BE2C (cell line): ENCODE measurements at regions not wholly inside any gene's neighbourhood (a gene's known extent, or its start where the extent isn't known, plus 50 kb on each side); places are given as distances from the start of the nearest gene placed in this dataset.

Source experiments
- DNase-seq: peaks from one replicate; pipeline ENCODE4 v3.0.0-alpha.2; 2020
- H3K27me3 ChIP-seq: fragments of 250-450 bp; sonication (Bioruptor Pico); 2 replicates; pipeline ENCODE4 v1.5.1; 2020; ENCODE audit warnings: mild to moderate bottlenecking
- H3K36me3 ChIP-seq: fragments of 250-450 bp; sonication (Bioruptor Pico); 2 replicates; pipeline ENCODE4 v1.5.1; 2020; ENCODE audit warnings: mild to moderate bottlenecking
- H3K4me1 ChIP-seq: fragments of 250-450 bp; sonication (Bioruptor Pico); 2 replicates; pipeline ENCODE4 v1.5.1; 2020
- H3K4me3 ChIP-seq: 2 replicates; pipeline ENCODE4 v1.5.1; 2011; ENCODE audit warnings: low read depth, low read length
- H3K9me3 ChIP-seq: fragments of 250-450 bp; sonication (Bioruptor Pico); 2 replicates; pipeline ENCODE4 v1.5.1; 2020
- TF ChIP-seq, protein P1 (sequence below): IDR thresholded peaks from 2 replicates; pipeline ENCODE4 v1.5.1; 2012; ENCODE audit warnings: mild to moderate bottlenecking, low read depth, low read length

DNA sequence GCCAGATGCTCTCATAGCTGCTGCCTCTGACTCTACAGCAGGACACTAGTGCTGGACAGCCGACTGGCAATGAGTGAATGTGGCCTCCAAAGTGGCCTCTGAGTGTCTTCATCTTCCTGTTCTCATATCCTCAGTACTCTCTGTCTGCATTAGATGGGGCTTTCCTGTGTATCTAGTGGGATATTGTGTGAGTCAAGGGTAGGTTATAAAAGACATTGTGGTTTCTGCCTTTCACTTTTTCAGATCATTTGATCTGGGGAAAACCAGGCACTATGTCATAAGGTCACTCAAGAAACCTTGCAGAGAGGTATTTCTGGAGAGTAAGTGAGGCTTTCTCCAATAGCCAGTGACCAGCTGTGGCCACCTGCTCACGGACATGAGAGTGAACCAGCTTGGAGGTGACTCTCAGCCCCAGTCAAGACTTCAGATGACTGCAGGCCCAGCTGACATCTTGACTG is 333.6 kb upstream of the NCAM1 start:
- Histone ChIP-seq H3K9me3 (no peaks in the 10 kb centered on the region), H3K27me3 (no peaks in the 10 kb centered on the region), H3K4me3 (no peak overlapping the region), H3K36me3 (no peaks in the 10 kb centered on the region), H3K4me1 (no peaks in the 10 kb centered on the region)
- DNase-seq, result no peak
- TF ChIP-seq, protein P1, sequence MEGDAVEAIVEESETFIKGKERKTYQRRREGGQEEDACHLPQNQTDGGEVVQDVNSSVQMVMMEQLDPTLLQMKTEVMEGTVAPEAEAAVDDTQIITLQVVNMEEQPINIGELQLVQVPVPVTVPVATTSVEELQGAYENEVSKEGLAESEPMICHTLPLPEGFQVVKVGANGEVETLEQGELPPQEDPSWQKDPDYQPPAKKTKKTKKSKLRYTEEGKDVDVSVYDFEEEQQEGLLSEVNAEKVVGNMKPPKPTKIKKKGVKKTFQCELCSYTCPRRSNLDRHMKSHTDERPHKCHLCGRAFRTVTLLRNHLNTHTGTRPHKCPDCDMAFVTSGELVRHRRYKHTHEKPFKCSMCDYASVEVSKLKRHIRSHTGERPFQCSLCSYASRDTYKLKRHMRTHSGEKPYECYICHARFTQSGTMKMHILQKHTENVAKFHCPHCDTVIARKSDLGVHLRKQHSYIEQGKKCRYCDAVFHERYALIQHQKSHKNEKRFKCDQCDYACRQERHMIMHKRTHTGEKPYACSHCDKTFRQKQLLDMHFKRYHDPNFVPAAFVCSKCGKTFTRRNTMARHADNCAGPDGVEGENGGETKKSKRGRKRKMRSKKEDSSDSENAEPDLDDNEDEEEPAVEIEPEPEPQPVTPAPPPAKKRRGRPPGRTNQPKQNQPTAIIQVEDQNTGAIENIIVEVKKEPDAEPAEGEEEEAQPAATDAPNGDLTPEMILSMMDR, result no peak

DNA sequence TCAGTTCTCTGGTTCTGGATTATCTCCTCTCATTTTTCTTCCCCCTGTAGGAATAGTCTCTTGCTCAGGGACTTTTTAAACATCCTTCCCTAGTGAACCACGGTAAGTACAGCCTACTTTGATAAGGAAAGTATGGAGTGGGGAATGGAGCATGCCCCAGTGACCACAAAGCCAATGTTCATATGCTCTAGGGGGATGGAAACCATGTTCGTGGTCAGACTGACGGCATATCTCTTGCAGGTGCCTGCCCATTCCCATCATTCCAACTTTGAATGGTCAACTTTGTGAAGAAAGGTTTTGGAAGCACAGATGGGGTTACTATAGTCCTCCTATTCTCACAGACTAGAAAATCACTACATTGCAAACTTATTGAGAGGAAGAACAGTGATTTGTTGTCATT is 332.5 kb upstream of the NCAM1 start:
- no peak for DNase-seq
- H3K9me3 ChIP-seq, result no peaks in the 10 kb centered on the region
- no peaks in the 10 kb centered on the region for H3K36me3 ChIP-seq
- TF ChIP-seq, protein P1, result no peak
- H3K27me3 ChIP-seq, result no peaks in the 10 kb centered on the region
- no peaks in the 10 kb centered on the region for H3K4me1 ChIP-seq
- H3K4me3 ChIP-seq, result no peak overlapping the region

DNA sequence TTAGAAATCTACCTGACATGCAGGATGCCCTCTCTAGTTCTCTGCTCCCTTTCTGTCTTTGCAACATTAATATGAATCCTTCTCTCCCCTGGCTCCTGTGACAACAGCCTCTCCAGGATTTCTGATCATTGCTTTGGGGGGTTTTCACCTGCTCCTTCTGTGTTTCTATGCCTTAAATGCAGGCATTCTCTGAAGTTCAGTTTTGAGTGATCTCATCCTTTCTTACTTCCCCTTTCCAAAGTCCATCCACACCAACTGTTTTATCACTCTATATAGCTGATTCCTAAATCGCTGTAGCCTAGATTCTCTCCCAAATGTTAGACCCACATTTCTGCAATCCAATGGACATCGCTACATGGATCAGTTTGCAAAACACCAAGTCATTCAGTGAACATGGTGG is 330.7 kb upstream of the NCAM1 start:
- H3K36me3 ChIP-seq, result no peaks in the 10 kb centered on the region
- DNase-seq, result no peak
- TF ChIP-seq, protein P1, result no peak
- no peaks in the 10 kb centered on the region for H3K9me3 ChIP-seq
- H3K4me1 ChIP-seq, result peaks cover 6% of the 10 kb centered on the region
- no peak overlapping the region for H3K4me3 ChIP-seq
- no peaks in the 10 kb centered on the region for H3K27me3 ChIP-seq

DNA sequence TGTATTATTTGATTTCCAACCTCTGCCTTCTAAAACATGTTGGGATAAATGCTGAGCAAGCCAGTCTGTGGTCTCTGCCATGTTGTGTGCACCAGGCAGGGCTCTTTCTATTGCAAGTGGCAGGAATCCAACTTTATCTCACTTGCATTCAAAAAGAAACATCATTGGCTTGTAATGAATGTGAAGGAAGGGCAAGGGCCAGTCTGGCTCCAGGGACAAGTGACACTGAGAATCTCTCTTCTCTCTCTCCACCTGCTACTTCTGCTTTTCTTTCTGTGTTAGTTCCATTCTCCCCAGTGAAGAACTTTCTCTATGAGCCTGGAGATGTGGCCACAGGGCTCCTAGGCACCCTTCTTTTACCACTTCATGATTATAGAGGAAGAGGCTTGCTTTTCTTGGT is 329.9 kb upstream of the NCAM1 start:
- H3K36me3 ChIP-seq, result no peaks in the 10 kb centered on the region
- H3K27me3 ChIP-seq, result no peaks in the 10 kb centered on the region
- peaks cover 6% of the 10 kb centered on the region for H3K4me1 ChIP-seq
- DNase-seq, result no peak
- TF ChIP-seq, protein P1, result no peak
- no peak overlapping the region for H3K4me3 ChIP-seq
- no peaks in the 10 kb centered on the region for H3K9me3 ChIP-seq

DNA sequence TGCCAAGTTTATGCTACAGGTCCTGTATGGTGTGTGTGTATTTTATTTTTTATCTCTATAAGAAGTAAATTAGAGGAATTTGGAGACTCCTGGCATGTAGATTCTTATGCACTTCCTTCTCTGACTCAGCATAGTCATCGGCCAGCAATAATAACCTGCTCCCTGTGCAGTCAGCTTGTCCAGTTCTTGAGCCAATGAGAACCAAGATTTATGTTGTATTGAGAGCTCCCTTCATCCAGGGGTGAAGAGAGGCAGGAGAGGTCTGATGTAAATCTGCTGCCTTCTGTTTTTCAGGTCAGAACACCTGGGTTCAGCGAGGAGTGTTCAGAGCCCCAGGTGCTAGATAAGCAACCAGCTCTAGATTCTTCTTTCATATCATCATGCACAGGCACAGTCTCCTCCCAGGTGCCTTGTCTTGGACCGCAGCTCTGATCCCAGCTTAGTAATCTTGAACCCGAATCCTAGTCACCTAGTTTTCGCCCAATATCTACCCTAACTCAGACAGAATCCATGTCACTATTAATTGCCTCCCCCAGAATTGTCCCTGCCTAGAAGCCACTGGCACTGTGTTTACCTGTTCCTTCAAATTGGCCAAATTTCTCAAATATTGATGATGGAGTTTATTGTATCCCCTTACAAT is 328.2 kb upstream of the NCAM1 start:
- Histone ChIP-seq H3K4me3 (no peak overlapping the region), H3K27me3 (no peaks in the 10 kb centered on the region), H3K36me3 (no peaks in the 10 kb centered on the region), H3K4me1 (peaks cover 6% of the 10 kb centered on the region), H3K9me3 (no peaks in the 10 kb centered on the region)
- DNase-seq, result no peak
- TF ChIP-seq, protein P1, result no peak

DNA sequence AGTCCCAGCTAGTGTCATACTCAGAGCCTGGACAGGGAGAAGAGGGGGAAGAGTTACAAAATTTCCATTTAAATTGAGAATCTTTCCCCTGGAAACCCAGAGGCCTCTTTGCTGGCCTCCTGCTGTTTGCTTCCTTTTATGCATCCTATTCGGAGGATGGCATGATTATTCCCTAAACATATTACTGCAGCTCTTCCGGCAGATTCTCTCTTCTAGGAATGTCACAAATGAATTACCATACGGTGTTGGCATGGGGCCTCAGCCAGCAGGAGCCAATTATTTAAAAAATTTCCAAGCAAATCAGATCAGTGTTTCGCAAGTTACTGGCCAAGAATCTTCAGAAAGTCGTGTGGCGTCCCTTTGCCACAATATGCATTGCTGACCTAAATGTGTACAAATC is 326.7 kb upstream of the NCAM1 start:
- TF ChIP-seq, protein P1, result no peak
- Histone ChIP-seq H3K36me3 (no peaks in the 10 kb centered on the region), H3K27me3 (no peaks in the 10 kb centered on the region), H3K4me1 (peaks cover 6% of the 10 kb centered on the region), H3K4me3 (no peak overlapping the region), H3K9me3 (no peaks in the 10 kb centered on the region)
- DNase-seq, result no peak
